ENCODE measurements at regions not wholly inside any gene's neighbourhood (a gene's known extent, or its start where the extent isn't known, plus 50 kb on each side); places are given as distances from the start of the nearest gene placed in this dataset.

GRCh38 chr12:13339091-13339490, 142.6 kb downstream of the EMP1 start:
- TF ChIP-seq HNF4G (IDR thresholded peaks at IDR 0.05) (no peak), CTCF (IDR thresholded peaks at IDR 0.05; ENCODE audit: low read depth, low read length, missing input control) (no peak), MAX (IDR thresholded peaks at IDR 0.05) (no peak)

Data from liver (tissue), 3 donors.